WERI-Rb-1 (cell line): ENCODE measurements at regions not wholly inside any gene's neighbourhood (a gene's known extent, or its start where the extent isn't known, plus 50 kb on each side); places are given as distances from the start of the nearest gene placed in this dataset.

Experiments
- DNase-seq: peaks from one replicate; pipeline ENCODE4 v3.0.0-alpha.2; 2020
- H3K27ac ChIP-seq: fragments of 250-450 bp; sonication (Bioruptor Pico); 2 replicates; pipeline ENCODE4 v1.5.1; 2020; ENCODE audit warnings: mild to moderate bottlenecking, moderate library complexity
- H3K27me3 ChIP-seq: fragments of 250-450 bp; sonication (Bioruptor Pico); 2 replicates; pipeline ENCODE4 v1.5.1; 2021; ENCODE audit warnings: mild to moderate bottlenecking, low read depth, moderate library complexity; ENCODE audit not compliant: insufficient read depth, severe bottlenecking
- H3K36me3 ChIP-seq: fragments of 250-450 bp; sonication (Bioruptor Pico); 2 replicates; pipeline ENCODE4 v1.5.1; 2020; ENCODE audit warnings: mild to moderate bottlenecking, moderate library complexity
- H3K4me3 ChIP-seq: 2 replicates; pipeline ENCODE4 v1.5.1; 2011; ENCODE audit warnings: low read depth, mild to moderate bottlenecking, control low read depth, low read length
- H3K9me3 ChIP-seq: fragments of 250-450 bp; sonication (Bioruptor Pico); 2 replicates; pipeline ENCODE4 v1.5.1; 2021; ENCODE audit warnings: mild to moderate bottlenecking, moderate library complexity; ENCODE audit not compliant: severe bottlenecking
- CTCF ChIP-seq: IDR thresholded peaks from 2 replicates; pipeline ENCODE4 v1.5.1; 2011; ENCODE audit warnings: low read depth, mild to moderate bottlenecking, control low read depth, inconsistent platforms, low read length

GRCh38 chr12:19572920-19573558 is 133.7 kb downstream of the AEBP2 start:
- TF ChIP-seq CTCF = peak; percentile 78
- H3K27ac ChIP-seq = peak overlapping the region; percentile 47
- H3K4me3 ChIP-seq = no peak overlapping the region
- peak; percentile 65 for DNase-seq
- H3K9me3 ChIP-seq = no peaks in the 10 kb centered on the region
- H3K27me3 ChIP-seq = no peaks in the 10 kb centered on the region
- no peaks in the 10 kb centered on the region for H3K36me3 ChIP-seq

- Histone ChIP-seq H3K27ac (peak overlapping the region; percentile 43), H3K4me3 (no peak overlapping the region), H3K27me3 (no peaks in the 10 kb centered on the region), H3K36me3 (no peaks in the 10 kb centered on the region), H3K9me3 (no peaks in the 10 kb centered on the region)
- TF ChIP-seq CTCF = no peak
- no peak for DNase-seq
These were observed 134.6 kb downstream of the AEBP2 start for GRCh38 chr12:19573866-19574265.

- DNase-seq = peak; percentile 61
- Histone ChIP-seq H3K4me3 (no peak overlapping the region), H3K27ac (peak overlapping the region; percentile 43; the same call in 1 of the 2 replicates), H3K9me3 (no peaks in the 10 kb centered on the region), H3K36me3 (no peaks in the 10 kb centered on the region), H3K27me3 (no peaks in the 10 kb centered on the region)
- peak; percentile 38; the same call in 1 of the 2 replicates for TF ChIP-seq CTCF
These were observed 135.3 kb downstream of the AEBP2 start for GRCh38 chr12:19574601-19575000.

GRCh38 chr12:19575337-19576243 is 136.3 kb downstream of the AEBP2 start:
- no peaks in the 10 kb centered on the region for H3K36me3 ChIP-seq
- no peak overlapping the region for H3K4me3 ChIP-seq
- H3K9me3 ChIP-seq = no peaks in the 10 kb centered on the region
- TF ChIP-seq CTCF = no peak
- DNase-seq = no peak
- H3K27ac ChIP-seq = no peak overlapping the region
- H3K27me3 ChIP-seq = no peaks in the 10 kb centered on the region

GRCh38 chr12:19576506-19577280 is 137.4 kb downstream of the AEBP2 start:
- TF ChIP-seq CTCF = no peak
- no peaks in the 10 kb centered on the region for H3K36me3 ChIP-seq
- H3K27ac ChIP-seq = no peak overlapping the region
- no peak for DNase-seq
- H3K4me3 ChIP-seq = no peak overlapping the region
- H3K27me3 ChIP-seq = no peaks in the 10 kb centered on the region
- no peaks in the 10 kb centered on the region for H3K9me3 ChIP-seq
